NCI-H1092 treated with DMSO at 0.1 percent for 48 hours (cell line): ENCODE measurements at regions not wholly inside any gene's neighbourhood (a gene's known extent, or its start where the extent isn't known, plus 50 kb on each side); places are given as distances from the start of the nearest gene placed in this dataset.

Experiments
- DNase-seq: peaks from one replicate; lab custom pipeline; 2025; lab: John Stamatoyannopoulos, UW

DNA sequence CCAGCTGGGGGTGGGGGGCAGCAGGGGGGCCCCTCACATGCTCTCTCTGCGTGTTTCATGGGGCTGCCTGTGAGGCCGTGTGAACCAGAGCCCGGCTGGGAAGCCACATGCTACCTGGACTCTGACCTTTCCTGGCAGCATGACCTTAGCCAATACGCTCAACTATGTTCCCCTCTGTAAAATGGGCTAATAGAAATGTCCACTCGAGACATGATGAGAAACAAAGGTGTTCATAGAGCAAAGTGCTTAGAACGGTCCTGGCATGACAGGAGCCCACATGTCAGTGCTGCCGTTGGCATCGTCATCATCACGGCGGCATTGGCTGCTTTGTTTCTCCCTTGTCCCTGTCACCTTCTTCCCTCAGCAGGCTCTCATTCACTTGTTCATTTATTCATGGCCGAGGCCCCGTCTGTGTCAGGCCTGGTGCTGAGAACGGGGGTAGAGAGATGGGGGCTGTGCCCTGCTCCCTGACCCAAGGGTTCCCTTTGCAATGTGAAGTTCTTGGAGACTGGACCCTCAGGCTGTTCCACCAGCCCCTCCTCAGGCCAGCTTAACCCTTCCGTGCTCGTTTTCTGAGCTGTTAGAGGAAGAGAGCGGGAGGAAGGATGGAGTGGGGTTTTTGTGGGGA, 291.4 kb downstream of the SEC14L1 start:
- no peak for DNase-seq

DNA sequence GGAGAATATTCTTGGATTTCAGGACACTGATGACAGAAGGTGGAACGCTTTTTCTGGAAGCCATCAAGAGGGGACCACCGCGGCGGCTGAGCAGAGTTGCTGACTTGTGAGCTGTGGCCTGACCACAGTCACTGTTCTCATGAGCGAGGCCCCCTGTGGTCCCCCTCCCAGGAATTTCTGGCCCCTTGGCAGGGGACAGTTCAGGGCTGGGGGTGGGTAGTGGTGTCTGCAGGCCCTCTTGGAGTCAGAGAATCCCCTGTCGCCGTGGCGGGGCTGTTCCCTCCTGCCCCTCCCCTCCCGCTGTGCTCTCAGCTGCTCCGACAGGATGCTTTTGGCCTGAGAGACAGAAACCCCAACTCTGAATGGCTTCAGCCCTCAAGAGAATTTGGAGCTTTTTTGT, 292.0 kb downstream of the SEC14L1 start:
- no peak for DNase-seq

DNA sequence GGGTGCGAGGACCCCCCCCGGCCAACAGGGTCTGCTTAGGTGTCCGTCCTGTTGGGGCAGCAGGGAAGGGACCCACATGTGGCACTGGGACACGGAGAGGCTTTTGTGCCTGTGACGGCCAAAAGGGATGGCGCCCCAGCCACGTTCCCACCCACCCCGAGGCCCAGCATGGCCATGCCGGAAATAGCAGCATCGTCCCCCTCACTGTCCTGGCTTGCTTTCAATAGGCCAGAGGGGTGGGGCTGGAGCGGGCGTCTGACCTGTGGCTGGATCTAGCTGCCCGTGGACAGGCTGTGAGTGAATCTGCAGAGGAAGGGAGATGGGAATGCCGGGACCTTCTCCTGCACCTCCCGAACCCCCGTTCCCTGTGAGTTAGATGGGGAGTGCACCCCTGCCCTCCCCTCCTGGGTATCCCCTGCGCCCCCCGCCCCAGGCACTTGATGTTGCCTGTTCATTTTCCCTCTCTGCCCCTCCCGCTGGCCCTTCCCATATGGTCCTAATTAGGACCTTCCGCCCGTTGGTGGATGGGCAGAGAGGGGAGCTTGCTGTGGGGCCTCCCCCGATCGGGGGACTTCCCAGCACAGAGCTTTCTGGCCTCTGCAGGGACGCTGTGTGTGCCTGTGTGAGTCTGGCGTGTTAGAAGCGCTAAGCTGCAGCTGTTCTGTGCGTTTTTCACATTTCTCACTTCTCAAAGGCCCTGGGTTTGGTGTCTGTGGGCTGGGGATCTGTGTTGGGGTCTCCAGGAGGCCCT, 292.8 kb downstream of the SEC14L1 start:
- no peak for DNase-seq

DNA sequence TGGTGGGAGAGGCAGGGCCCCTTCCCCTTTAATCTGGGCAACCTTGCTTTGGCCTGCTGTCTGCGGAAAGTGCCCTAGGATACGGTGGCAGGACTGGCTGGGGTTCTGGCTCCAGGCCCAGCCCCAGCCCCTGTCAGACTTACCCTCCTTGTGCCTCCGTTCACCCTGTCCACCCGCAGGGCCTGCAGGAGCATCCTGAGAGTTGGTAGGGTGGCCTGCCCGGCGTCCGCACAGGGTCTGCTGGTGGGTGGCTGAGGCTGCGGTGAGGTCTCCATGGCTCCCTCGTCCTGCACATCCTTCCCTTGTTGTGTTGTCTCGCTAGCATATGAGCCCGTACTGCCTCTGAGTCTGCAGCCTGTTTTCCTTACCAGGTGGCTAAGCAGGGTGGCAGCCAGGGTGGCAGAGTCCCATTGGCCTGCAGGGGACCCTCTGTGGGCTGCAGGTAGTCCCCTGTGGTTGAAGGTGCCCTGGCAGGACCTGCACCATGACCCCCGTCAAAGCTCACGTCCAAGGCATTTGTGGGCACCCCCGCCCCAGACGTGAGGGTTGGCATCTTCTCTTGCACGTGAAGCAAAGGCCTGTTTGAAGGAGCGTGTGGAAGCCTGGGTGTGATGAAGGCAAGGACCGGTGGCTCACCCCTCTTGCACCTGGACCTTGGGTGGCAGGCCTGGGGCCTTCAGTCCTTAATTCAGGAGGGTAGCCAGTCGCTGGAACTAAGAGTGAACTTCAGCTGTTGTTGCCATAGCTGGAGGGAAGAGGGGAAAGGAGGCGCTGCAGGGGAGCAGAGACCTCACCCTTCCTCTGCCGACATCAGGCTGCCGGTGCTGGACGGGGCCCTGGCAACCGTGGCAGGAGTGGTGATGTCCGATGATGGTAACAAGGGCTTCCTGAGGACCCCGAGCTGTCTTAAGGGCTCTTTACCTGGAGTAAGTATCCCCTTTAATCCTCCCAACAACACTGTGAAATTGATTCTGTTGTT, 293.7 kb downstream of the SEC14L1 start:
- no peak for DNase-seq

DNA sequence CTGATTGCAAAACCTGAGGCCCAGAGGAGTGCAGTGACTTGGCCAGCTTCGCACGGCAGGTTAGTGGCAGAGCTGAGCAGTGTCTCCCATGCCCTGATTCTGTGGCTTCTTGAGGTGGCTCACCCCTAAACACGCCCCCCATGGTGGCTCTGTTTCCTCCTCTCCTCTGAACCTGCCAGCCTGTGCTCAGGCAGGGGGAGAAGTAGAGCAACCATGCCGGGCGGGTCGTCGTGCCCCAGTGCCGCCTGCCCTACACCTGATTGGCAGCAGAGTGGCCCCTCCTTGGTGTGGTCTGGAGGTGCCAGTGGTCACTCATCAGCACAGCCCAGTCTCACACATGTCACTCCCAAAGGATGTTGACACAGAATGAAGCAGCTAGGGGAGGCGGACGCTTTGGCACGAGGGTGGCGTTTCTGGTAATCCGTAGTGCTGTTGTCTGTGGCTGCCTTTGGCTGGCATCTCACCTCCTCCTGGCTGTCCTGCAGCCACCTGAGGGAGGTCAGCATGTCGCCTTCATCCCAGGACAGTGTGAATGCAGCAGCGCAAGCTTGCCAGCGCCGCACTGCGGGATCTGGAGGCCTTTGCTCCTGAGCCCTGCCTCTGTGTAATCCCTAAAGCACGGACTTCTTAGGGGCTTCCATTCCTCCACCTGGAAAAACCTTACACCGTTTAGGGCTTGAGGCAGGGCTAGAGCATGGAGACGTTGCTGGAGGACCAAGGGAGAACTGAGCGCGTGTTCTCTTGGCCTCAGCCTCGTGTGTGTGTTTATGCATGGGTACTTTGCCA, 294.7 kb downstream of the SEC14L1 start:
- no peak for DNase-seq

GRCh38 chr17:77436058-77436442, 295.3 kb downstream of the SEC14L1 start:
- DNase-seq = no peak

DNA sequence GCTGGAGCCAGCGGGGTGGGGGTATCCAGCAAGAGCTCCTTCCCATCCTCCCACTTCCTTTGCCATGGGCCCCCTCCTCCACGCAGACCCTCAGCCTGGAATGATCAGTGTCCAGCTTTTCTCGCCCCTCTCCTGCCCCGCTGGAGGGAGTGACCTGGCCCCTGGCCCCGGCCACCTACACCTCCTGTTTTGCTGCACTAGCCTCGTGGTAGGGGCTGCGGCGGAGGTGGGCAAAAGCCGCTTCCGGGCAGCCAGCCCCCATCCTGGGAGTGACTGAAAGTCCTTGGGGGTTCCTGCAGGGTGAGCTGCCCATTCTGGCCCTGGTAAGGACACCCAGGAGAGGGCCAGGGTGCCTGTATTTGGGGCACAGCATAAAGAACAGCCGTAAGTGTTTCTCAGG, 295.7 kb downstream of the SEC14L1 start:
- DNase-seq = no peak

- DNase-seq = peak; percentile 43
These were observed 296.2 kb downstream of the SEC14L1 start for GRCh38 chr17:77437017-77437416.

- no peak for DNase-seq
These were observed 297.0 kb downstream of the SEC14L1 start for GRCh38 chr17:77437747-77438146.

DNA sequence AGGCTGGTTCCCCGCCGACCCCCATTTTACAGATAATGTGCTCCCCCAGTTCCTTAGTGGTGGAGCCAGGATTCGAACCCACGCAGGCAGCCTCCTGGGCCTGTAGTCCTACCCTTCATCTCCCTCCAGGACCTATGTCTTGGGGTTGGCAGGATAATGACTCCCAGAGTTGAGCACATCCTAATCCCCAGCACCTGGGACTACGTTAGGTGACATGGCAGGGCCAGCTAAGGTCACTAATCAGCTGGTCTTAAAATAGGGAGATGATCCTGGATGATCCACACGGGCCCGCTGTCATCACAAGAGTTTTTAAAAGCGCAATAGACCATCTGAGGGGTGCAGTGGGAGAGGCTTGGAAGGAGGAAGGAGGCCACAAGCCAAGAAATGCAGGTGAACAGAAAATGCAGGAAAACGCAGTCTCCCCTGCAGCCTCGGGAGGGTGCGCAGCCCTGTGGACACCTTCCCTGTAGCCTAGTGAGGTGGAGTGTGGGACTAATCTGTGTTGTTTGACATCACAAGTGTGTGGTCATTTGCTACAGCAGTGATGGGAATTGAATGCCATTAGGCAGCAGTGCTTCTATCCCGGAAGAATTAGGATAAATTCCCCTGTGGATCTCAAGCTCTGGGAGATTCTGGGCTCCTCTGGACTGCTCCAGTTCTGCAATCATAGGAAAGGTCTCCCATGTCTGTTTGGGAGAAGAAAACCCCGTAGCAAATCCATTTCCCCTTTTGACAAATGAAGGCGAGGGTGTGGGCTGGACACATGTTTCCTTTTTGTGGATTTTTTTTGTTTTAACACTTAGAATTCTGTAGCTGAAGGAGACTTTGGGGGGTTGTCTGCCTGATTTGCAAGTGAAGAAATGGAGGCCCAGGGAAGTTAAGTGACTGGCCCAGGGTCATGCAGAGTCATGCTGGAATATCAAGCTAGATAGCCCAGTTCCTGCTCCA, 297.7 kb downstream of the SEC14L1 start:
- DNase-seq = no peak

DNA sequence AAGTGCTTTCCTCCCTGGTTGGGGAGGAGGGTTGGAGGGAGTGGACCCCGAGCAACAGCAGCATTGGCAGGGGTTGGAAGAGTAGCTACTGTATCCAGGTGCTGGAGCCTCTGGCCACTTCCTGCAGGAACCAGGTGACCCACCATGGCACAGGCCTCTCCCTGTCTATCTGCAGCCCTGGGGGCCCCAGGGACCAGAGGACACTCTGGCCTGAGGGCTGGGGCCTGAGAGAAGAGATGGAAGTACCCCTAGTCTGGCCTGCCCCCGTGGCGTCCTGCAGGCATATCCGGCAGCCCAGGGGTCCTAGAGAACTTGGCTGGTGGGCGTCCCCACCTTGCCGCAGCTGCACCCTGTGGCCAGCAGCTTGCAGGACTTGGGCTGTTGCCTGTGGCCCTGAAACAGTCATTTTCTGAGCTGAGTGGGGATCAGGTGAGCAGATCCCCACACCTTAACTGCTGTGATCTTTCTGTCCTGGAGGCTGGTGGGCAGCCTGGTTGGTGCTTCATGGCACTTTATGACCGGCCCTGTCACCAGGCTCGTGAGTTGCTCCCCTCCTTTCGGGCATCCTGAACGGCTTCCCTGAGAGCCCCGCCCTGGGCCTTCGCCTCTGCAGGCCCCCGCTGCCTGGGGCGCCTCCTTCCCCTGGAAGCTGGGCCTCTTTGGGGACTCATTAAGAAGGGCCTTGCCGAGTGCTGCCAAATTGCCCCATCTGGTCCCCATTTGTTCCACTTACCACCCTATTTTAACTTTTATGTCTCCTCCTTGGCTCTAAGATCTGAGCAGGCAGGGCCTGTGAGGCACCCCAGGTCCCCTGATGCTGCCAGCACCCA, 298.6 kb downstream of the SEC14L1 start:
- DNase-seq = no peak

DNA sequence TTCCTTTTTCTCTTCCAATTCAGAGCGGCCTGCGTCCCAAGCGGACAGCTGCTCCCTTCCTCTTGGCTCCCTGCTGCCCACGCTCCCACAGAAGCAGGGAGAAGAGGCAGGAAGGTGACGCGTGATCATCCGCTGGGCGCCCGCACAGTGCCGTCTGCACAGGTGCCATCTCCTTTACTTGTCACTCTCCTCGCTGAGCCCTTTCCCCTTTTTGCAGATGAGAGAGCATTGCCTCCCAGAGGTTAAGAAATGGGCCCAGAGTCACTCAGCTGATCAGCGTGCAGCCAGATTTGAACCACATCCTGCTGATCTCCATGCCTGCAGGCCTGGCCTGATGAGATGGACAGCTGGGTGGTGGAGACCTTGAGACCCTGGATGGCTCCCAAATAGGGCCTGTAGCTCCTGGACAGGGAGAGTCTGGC, 299.8 kb downstream of the SEC14L1 start:
- DNase-seq = peak; percentile 28

DNA sequence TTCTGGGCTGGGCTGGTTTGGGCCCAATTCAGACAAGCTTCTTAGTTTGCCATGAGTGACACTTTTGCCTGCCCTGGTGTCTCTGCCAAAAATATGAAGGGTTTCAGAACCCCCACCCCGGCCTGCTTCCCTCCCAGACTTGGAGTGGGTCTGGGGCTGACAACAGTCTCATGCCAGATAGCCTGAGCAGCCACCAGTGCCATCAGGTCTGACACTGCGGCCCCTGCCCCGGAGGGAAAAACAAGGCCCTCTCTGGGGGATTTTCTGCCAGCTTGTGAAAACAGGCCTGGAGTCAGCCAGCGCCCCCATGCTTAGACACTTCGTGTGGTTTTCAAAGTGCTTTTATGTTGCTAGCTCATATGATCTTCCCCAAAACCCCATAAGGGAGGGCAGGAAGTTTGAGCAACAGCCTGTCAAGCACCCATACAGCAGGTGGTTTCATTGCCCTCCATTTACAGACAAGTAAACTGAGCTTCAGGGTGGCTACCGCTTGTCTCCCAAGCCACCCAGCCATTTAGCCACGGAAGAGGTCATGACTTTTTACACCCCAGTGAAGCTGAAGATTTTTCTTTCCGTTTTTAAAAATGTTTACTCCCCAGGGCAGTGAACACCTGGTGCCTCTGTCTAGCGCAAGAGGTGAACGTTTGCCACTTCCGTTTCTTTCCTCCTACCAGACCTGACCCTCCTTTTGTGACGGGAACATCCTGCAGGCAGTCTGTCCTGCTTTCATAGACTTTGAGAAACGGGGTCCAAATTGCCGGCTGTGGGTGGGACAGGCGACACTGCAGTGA, 300.6 kb downstream of the SEC14L1 start:
- peak; percentile 40 for DNase-seq

DNA sequence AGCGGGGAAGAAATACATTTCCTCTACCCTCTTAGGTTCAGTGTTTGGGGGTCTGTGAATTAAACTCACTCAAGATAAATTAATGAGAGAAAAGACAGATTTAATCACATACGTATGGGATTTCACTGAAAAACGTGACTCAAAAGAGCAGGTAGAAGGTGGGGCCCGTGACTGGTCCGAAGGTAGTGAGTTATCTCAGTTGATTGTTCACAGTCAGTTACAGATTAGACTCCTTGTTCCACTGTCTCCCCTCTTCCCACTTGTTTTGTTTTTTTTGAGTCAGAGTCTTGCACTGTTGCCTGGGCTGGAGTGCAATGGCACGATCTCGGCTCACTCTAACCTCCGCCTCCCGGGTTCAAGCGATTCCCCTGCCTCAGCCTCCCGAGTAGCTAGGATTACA, 301.2 kb downstream of the SEC14L1 start:
- DNase-seq = no peak

DNA sequence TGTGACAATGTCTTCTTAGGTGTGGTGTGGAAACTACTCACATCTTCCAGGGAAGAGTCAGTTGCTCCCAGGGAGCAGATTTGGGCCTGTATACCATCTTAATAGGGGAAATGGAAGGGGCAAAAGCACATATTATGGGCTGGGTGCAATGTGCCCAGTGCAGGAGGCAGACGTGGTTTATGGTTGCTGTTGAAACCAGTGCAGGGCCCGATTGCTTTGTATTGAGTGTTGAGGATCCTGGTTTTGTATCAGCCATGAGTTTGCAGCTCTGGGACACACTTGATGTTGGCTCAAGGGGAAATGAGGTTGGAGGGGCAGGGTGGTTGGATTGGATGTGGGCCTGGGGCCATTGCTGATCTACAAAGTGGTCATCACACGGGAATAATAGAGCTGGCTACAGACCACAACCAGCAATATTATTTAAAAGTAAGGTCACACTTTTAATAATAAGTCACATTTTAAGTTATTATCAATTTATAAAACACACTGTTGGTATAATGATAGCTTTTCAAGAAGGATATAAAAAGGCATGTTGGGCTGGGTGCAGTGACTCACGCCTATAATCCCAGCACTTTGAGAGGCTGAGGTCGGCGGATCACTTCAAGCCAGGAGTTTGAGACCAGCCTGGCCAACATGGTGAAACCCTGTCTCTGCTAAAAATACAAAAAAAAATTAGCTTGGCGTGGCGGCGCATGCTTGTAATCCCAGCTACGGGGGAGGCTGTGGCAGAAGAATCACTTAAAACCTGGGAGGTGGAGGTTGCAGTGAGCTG, 302.4 kb downstream of the SEC14L1 start:
- no peak for DNase-seq

GRCh38 chr17:77443748-77444260, 303.0 kb downstream of the SEC14L1 start:
- no peak for DNase-seq

- DNase-seq = no peak
These were observed 303.8 kb downstream of the SEC14L1 start for GRCh38 chr17:77444628-77444983.
